ENCODE measurements at regions not wholly inside any gene's neighbourhood (a gene's known extent, or its start where the extent isn't known, plus 50 kb on each side); places are given as distances from the start of the nearest gene placed in this dataset.

DNA sequence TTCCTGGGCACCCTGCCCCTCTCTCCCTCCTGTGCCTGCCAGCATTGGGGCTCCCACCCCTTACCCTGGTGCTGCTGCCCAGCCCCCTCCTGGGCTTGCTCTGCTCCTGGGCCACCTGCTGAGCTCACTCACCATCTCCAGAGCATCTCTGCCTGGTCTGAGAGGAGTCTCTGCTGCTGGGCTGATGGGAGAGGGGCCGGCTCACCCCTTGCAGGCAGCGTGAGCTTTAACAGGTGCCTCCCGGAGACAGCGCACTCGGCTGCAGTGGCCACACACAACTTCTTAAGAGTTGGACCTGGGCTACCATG lies 721.7 kb downstream of the MATN1 start (continued):
- TF ChIP-seq, protein P1, sequence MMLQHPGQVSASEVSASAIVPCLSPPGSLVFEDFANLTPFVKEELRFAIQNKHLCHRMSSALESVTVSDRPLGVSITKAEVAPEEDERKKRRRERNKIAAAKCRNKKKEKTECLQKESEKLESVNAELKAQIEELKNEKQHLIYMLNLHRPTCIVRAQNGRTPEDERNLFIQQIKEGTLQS (CRISPR knock-in tag; IDR thresholded peaks at IDR 0.05): no peak
- TF ChIP-seq, protein P2, sequence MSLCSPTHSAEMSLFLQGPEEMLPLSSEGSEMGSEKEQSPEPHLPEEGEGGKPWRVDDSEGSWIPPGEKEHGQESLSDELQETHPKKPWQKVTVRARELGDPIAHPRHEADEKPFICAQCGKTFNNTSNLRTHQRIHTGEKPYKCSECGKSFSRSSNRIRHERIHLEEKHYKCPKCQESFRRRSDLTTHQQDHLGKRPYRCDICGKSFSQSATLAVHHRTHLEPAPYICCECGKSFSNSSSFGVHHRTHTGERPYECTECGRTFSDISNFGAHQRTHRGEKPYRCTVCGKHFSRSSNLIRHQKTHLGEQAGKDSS (CRISPR knock-in tag; IDR thresholded peaks at IDR 0.05; ENCODE audit: borderline replicate concordance, low read depth): no peak
- TF ChIP-seq, protein P3, sequence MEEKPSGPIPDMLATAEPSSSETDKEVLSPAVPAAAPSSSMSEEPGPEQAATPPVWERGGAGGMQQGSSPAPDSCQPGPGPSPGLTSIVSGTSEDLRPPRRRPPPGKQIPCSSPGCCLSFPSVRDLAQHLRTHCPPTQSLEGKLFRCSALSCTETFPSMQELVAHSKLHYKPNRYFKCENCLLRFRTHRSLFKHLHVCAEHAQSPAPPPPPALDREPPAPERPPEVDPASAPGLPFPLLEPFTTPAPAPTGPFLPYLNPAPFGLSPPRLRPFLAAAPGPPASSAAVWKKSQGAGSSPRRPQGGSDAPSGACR (CRISPR knock-in tag; IDR thresholded peaks at IDR 0.05): no peak
- no peak for TF ChIP-seq SIN3A (IDR thresholded peaks at IDR 0.05; ENCODE audit: borderline replicate concordance, low read depth, low read length)

DNA sequence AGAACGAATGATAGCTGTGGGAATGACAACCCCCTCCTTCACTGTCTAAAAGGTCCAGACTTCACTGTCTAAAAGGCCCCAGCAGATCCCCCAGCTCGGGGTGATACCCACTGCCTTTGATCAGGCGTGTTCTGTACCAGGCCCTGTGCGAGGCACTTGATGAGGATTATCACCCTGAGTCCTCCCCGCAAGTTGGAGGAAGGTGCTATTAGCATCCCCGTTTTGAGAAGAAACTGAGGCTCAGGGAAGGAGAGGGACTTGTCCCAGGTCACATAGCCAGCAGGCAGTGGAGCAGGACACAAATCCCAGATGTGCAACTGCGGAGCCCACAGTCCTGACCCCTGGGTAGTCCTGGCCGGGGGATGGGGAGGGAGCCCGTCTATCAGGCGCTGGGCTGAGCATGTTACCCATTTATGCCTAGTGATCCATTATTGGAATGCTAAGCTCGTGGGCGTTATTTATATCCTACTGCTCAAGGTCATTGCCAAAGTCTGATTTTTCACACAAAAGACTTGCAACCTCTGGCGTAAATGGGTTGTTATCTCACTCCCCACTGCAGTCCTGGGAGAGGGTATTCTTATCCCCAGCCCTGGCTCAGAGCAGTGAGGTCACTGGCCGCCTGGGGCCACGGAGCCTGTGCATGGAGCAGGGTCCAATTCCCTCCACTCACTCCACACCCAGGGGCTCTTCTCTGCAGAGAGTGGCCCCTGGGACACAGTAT lies 722.2 kb downstream of the MATN1 start:
- H3K36me3 ChIP-seq (replicated peaks in 1 of 2; ENCODE audit: control insufficient read depth in 1 of 2, insufficient read depth in 2 of 2, low read length in 2 of 2): no peaks in the 10 kb centered on the region
- no peak for FAIRE-seq
- no peak overlapping the region for H3K9ac ChIP-seq (ENCODE audit: insufficient read depth, low read depth, low read length)
- POLR2A ChIA-PET: no interaction called here
- no TSS peak for BruUV-seq (replicated peaks)
- no peaks in the 10 kb centered on the region for H3K9me3 ChIP-seq (ENCODE audit: low read length)
- DNase-seq (ENCODE audit: low spot score): no peak
- H3K27ac ChIP-seq (ENCODE audit: extremely low read length, insufficient read depth, low read length): no peak overlapping the region
- no peaks in the 10 kb centered on the region for H4K20me1 ChIP-seq (ENCODE audit: insufficient read depth, low read length)
- CTCF ChIA-PET (ENCODE audit: low intra/inter-chr PET ratio, low total read pairs): no interaction called here
- H2AFZ ChIP-seq (ENCODE audit: low read length): no peak overlapping the region
- no peak for ATAC-seq
- TF ChIP-seq ZFP62 (CRISPR knock-in tag; IDR thresholded peaks at IDR 0.05) (no peak), ZNF530 (CRISPR knock-in tag; IDR thresholded peaks at IDR 0.05; ENCODE audit: low read depth) (no peak), HOXA9 (CRISPR knock-in tag; IDR thresholded peaks at IDR 0.05; ENCODE audit: borderline replicate concordance) (no peak)
- H3K4me3 ChIP-seq (replicated peaks in 1 of 3; ENCODE audit: insufficient read depth in 1 of 3, low read depth in 2 of 3, low read length in 3 of 3): no peak overlapping the region
- no peaks in the 10 kb centered on the region for H3K79me2 ChIP-seq (ENCODE audit: insufficient read depth, low read length)
- in situ Hi-C loops (cut with HindIII; ENCODE audit: extremely low pct_ligation_motif_present, low pct_unique_long_range_greater_than_20kb) (no loop called here), intact Hi-C loops (cut with micrococcal nuclease; ENCODE audit: unreplicated experiment) (no loop called here)
- H3K4me1 ChIP-seq (ENCODE audit: insufficient read depth, low read length): no peaks in the 10 kb centered on the region
- H3K27me3 ChIP-seq (ENCODE audit: control insufficient read depth in 1 of 2, insufficient read depth in 2 of 2, low read length in 2 of 2): peaks cover 0 to 2% of the 10 kb centered on the region in 2 experiments; a peak in 1 of 5 replicates
- 8% methylated on average over 8 of the region's 15 CpGs for WGBS (ENCODE audit: low lambda C conversion rate)
- no peak overlapping the region for H3K4me2 ChIP-seq (ENCODE audit: low read depth, low read length)
